NCI-H82 (cell line): ENCODE measurements at regions not wholly inside any gene's neighbourhood (a gene's known extent, or its start where the extent isn't known, plus 50 kb on each side); places are given as distances from the start of the nearest gene placed in this dataset.

Source experiments
- DNase-seq: peaks from one replicate; lab custom pipeline; 2025; lab: John Stamatoyannopoulos, UW

DNA sequence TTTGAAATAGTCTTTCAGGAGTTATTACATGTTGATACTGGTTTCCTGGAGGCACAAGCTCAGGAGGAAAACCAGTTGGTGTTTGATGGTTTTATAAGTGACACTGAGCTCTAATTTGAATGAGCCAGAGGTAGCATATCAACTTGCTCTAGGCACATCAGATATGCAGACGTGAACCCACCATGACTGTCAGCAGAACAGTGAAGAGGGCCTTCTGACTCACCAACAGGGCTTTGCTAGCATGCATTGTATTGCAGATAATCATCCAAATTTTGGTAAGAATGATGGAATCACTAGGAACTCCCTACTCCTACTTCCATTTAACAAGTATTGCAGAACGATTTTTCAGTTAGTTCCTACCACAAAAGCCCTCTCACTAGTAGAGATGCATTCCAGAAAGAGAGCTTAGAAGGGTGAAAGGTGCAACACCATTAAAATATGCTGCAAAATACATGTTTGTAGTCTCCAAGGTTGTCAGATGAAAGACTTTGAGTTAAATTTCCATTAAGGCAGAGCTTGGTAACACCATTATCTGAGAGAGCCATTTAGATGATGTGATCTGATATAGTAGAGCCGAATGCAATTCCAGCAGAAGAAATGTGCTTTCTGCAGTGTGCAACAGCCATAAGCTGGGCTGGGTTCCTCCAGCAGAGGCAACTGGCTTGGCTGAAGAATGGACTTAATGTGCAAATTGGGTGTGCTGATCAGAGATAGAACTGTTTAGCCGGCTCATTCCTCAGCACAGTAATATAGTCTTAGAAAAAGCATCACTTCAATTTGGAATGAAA lies 968.7 kb upstream of the ADGRB3 start:
- no peak for DNase-seq

DNA sequence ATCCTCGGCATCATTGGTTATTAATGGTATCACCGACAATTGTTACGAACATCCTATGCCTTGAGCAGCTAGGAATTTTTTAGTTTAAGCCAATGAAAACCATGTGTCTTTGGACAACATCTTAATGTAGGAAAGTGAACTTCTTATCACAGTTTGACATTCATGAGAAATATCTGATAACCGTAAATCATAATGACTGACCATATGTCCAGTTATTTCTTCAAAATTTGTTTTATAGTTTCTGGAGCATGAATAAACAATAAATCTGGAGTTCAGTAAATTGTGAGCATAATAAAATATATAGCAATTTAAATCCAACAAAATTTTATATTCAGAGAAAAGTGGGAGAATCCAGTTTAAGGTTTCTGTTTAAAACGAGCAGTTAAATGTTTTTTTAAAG lies 970.1 kb upstream of the ADGRB3 start:
- no peak for DNase-seq

DNA sequence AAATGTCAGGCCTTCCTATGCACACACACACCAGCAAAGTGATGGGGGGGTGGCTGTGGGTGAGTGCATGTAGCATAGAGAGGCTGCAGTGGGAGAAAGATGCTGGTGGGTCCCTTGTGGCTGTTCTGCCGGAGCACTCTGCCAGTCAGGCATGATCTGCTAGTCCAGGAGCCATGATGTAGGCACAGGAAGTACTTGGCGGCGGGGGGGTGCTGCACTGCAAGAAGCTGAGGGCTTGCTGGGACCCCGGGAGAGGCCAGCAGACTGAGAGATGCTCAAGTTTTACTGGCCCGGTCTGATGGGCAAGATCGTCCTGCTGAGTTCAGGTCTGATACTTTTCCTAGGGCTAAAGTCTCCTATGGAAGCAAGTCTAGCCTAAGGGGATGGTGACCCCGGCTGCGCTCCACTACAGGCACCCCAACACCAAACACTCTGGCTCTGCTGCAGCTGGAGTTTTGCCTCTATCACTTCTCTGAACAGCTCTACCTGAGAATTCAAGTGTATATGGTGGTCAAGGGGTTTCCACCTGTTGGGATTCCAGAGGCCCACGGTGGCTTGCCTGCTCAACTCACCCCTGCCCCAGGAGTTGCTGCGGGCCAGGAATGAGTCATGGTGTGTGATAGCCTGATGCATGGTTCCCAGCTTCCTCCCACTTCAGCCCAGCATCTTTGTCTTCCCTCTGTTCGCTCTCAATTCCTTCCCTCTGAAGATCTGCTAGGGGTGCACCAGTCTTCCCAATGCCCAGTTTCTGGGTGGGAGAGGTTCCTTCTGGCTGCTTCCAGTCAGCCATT lies 971.8 kb upstream of the ADGRB3 start:
- no peak for DNase-seq

DNA sequence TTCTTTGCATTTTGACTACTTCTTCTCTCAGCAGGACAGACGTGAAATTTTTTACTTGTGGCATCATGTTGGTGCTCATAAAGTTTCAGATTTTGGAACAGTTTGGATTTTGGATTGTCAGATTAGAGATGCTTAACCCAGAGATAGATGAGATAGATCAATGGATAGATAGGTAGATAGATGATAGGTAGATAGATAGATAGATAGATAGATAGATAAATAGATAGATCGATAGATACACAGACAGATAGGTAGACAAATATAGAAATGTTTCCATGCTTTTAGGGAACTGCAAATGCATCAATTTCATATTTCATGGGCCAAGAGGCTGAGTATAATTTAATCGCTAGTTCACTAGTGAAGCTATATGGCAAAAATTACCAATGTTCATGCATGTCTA lies 981.5 kb upstream of the ADGRB3 start:
- DNase-seq = no peak

DNA sequence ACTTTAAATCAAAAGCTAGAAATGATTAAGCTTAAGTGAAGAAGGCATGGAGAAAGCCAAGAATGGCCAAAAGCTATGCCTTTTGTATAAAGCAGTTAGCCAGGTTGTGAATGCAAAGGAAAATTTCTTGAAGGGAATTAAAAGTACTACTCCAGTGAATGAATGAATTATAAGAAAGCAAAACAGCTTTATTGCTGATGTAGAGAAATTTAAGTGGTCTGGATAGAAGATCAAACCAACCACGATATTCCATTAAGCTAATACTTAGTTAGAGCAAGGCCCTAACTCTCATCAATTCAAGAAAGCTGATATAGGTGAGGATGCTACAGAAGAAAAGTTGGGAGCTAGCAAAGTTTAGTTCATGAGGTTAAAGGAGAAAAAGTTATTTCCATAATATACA lies 988.5 kb upstream of the ADGRB3 start:
- DNase-seq = no peak

DNA sequence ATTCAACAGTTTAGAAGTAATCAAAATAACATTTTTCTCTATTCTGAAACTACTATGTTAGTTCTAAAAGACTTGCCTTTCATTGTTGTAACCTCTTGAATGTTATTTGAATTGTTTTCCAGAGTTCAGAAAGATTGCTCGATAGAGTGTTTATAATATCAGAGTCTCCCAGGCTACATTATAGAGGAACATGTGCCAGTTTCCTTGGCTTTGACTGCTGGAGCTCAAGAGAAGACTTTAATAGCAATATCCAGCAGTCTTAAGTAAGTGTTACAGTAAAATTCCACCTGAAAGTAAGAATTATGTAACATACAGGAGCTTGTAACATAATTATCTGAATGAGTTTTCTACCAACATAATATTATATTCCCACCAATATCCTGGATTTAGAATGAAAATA lies 991.8 kb upstream of the ADGRB3 start:
- DNase-seq = no peak

DNA sequence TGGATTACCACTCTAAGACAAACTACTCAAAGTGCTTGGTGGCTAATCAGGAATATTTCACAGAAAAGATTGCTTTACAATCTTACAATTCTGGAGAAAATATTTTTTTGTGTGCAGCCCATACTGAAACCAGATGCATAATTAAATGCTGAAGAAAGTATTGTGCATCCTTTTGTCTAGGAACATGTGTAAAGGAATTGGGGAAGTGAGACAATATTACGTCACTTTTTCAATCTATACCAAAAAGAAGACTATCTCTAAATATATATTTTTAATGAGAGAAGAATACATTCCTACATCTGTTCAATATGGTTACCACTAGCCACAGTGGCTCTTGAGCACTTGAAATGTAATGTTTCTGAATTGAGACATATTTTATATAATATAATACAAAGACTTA lies 992.5 kb upstream of the ADGRB3 start:
- DNase-seq = no peak

GRCh38 chr6:67640484-67640883 lies 994.6 kb upstream of the ADGRB3 start:
- DNase-seq = no peak

- no peak for DNase-seq
These were observed 995.9 kb upstream of the ADGRB3 start for GRCh38 chr6:67639161-67639560.

DNA sequence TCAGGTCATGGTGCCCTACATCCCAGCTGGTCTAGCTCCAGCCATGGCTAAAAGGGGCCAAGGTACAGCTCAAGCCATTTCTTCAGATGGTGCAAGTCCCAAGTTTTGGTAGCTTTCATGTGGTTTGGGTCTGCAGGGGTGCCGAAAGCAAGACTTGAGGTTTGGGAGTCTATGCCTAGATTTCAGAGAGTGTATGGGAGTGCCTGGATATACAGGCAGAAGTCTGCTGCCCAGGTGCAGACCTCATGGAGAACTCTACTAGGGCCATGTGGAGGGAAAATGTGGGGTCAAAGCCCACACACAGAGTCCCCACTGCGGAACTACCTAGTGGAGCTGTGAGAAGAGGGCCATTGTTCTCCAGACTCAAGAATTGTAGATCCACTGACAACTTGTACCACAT lies 1000.9 kb upstream of the ADGRB3 start:
- DNase-seq = no peak

DNA sequence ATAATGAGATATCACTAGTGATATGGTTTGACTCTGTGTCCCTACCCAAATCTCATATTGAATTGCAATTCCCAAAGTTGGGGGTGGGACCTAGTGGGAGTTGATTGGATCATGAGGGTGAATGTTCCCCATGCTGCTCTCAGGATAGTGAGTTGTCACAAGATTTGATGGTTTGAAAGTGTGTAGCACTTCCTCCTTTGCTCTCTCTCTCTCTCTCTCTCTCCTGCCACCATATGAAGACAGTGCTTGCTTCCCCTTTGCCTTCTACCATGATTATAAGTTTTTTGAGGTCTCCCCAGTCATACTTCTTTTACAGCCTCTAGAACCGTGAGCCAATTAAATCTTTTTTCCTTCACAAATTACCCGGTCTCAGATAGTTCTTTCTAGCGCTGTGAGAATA lies 1002.0 kb upstream of the ADGRB3 start:
- DNase-seq = no peak

GRCh38 chr6:67630146-67630545 lies 1004.9 kb upstream of the ADGRB3 start:
- DNase-seq = no peak

- no peak for DNase-seq
These were observed 1005.8 kb upstream of the ADGRB3 start for GRCh38 chr6:67629258-67629657.

DNA sequence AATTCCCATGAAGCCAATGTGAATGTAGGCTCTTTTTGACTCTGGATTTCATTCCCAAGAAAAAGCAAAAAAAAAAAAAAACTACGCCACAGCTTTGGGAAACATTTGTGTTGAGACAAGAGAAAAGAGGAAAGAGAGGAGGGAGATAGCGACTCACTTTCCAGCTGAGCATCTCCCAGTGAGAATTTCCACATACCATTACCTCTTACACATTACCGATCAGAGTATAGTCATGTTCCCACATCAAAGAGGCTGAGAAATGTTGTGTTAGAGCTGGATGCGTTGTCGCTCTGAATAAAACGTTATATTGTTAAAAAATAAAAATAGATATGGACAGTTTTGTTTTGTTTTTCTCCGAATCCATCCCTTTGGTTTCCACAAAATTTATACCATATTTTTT lies 1019.3 kb upstream of the ADGRB3 start:
- DNase-seq = no peak

DNA sequence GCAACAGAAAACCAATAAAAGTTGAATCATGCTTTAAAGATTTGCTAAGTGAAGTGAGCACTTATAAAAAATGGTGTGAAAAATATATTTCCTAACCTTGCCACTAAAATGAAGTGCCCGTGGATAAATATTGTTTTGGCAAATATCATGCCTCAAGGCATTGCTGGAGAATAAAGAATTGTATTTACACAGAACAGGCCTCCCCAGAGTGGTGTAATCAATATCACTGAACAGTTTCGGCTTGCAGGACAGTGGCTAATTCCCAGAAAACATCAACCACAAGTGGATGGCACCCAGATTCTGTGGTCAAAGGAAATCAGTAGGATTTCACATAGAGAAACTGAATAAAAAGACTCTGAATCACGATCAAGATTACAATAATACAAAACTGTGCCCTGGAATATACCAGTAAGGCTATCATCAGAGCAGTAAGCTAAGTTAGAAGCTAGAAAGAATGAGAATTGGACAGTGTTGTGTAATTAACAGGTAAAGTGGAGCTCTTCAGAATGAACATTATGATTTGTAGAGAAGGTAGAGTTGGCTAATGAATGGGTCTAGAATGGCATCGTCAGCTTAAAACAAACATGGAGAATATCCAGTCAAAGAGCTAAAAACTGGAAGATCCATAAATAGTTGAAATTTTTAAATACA lies 1026.9 kb upstream of the ADGRB3 start:
- no peak for DNase-seq

GRCh38 chr6:67606906-67607828 lies 1027.9 kb upstream of the ADGRB3 start:
- DNase-seq = peak; percentile 43

GRCh38 chr6:67594366-67594765 lies 1040.7 kb upstream of the ADGRB3 start:
- DNase-seq = no peak

GRCh38 chr6:67593247-67593646 lies 1041.8 kb upstream of the ADGRB3 start:
- no peak for DNase-seq

DNA sequence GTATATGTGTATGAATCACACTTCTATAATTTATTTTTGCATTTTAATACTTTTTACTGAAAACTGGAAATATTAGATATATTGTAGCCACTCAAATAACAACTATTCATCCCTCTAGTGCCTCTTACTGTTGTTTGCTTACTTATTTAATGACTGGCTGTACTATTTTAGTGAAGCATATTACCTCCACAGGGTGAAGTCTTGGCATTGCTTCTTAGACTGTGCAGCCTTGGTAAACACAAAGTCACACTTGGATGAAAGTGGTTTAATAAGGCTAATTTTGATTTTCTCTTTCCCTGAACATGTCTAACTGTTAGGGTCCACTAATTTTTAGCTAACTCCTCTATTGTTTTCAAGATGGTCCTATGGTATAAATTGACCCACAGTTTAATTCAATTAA lies 1043.2 kb upstream of the ADGRB3 start:
- no peak for DNase-seq

DNA sequence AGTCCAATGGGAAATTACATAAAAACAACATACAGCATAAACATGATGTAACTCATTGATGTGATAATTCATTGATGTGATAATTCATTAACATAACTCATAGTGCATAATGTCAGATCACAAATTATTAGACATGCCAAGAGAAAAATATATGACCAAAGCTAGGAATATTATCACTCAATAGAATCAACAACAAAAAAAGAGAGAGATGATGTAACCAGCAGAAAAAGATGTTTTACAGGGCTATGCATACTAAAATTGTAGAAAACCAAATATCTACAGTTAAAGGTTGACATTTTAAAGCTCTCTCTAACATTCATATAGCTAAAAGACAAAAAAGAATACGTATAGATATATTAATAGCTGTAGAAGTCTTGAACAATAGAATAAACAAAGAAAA lies 1067.2 kb upstream of the ADGRB3 start:
- DNase-seq = no peak

DNA sequence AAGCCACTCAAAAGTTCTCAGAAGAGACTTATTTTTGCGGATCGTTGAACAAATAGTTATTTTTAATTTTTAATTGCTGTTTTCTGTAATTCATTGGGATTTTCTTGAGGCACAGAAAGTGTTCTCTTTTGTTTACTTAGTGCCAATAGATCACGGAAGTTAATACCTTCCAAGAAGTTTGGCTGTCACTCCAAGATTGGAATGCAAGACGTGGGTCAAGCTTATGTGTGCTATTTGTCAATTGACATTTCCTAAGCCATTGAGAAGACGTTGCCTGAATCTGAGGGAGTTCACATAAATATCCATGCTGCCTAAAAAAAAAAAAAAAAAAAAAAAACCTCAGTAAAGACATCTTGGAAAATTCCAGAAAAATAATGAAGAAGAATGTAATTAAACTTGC lies 1071.4 kb upstream of the ADGRB3 start:
- no peak for DNase-seq

DNA sequence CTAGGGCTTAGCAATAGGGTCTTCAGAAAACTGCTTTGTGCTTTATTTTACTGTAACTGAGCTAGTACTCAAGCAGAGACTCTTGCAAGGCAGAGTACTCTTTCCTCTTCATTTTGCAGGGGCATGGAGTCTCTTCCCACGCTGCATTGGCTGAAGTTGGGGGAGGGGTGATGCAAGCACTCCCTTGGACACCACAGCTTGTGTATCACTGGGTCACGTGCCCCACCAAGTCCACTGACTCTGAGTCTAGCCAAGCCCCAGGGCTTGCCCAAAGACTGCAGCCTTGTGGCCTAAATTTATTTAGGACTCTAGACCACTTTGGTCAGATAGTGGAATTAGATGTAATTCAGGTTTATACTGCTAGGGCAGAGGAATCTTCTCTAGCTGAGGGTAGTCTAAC lies 1075.0 kb upstream of the ADGRB3 start:
- DNase-seq = no peak
